Astrocyte (in vitro differentiated cells and primary cell): ENCODE measurements at regions not wholly inside any gene's neighbourhood (a gene's known extent, or its start where the extent isn't known, plus 50 kb on each side); places are given as distances from the start of the nearest gene placed in this dataset.

Source experiments
- EZH2 ChIP-seq: IDR thresholded peaks from 2 replicates; pipeline ENCODE4 v1.6.1; 2012; ENCODE audit warnings: mild to moderate bottlenecking, low read length, inconsistent platforms; ENCODE audit not compliant: insufficient read depth
- TF ChIP-seq, protein P1 (sequence below): IDR thresholded peaks from 2 replicates; pipeline ENCODE4 v1.5.1; 2011; ENCODE audit warnings: low read depth, mild to moderate bottlenecking, inconsistent platforms, low read length, moderate library complexity; ENCODE audit not compliant: insufficient read depth

DNA sequence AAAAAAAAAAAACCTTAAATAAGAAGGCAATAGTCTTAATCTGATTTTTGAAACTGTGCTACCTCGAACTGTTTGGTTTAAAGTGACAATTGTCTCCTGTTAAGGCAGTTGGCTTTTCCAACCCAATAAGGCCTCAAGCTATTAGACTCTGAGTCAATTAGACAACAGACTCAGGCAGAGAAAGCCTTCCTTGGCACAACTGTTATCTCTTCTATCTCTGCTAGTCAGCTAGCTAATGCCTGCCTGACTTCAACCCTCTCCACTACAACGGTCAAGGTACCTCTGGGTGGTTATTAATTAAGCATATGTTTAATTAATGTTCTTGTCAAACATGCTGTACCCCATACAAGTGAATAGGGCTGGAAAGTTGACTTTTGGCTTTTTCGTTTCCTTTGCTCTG, 110.2 kb upstream of the NLGN1 start:
- TF ChIP-seq EZH2, result no peak
- TF ChIP-seq, protein P1, sequence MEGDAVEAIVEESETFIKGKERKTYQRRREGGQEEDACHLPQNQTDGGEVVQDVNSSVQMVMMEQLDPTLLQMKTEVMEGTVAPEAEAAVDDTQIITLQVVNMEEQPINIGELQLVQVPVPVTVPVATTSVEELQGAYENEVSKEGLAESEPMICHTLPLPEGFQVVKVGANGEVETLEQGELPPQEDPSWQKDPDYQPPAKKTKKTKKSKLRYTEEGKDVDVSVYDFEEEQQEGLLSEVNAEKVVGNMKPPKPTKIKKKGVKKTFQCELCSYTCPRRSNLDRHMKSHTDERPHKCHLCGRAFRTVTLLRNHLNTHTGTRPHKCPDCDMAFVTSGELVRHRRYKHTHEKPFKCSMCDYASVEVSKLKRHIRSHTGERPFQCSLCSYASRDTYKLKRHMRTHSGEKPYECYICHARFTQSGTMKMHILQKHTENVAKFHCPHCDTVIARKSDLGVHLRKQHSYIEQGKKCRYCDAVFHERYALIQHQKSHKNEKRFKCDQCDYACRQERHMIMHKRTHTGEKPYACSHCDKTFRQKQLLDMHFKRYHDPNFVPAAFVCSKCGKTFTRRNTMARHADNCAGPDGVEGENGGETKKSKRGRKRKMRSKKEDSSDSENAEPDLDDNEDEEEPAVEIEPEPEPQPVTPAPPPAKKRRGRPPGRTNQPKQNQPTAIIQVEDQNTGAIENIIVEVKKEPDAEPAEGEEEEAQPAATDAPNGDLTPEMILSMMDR, result no peak
